ENCODE measurements at regions not wholly inside any gene's neighbourhood (a gene's known extent, or its start where the extent isn't known, plus 50 kb on each side); places are given as distances from the start of the nearest gene placed in this dataset.

DNA sequence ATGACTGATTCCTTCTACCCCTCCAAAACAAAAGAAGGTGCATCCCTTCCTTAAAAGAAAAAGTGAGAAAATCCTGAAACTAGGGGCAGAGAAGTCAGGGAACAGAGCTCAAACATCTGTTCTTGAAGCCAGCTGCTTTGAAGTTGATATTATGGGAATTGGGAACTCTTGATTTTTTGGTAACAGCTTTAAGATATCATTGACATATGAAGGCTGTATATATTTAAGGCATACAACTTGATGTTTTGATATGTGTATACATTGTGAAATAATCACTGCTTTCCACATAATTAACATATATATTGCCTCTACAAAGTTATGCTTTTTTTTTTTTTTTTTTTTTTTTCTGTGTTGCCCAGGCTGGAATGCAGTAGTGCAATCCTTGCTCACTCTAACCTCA lies 117.1 kb downstream of the AKAP11 start:
- TF ChIP-seq GATA1 (IDR thresholded peaks at IDR 0.05; ENCODE audit: low read depth, low read length) (no peak), POLR2A (IDR thresholded peaks at IDR 0.05; ENCODE audit: low read length) (no peak)
